ENCODE measurements at regions not wholly inside any gene's neighbourhood (a gene's known extent, or its start where the extent isn't known, plus 50 kb on each side); places are given as distances from the start of the nearest gene placed in this dataset.

- no peaks in the 10 kb centered on the region for H3K4me1 ChIP-seq
- no peak overlapping the region for H2AFZ ChIP-seq (replicated peaks)
- H3K9me3 ChIP-seq (ENCODE audit: low read depth) = no peaks in the 10 kb centered on the region
- H3K27me3 ChIP-seq = no peaks in the 10 kb centered on the region
- no peaks in the 10 kb centered on the region for H3K4me1 Mint-ChIP-seq
- no peak overlapping the region for H3K27ac ChIP-seq
- H3K27me3 Mint-ChIP-seq (ENCODE audit: insufficient read depth, low read depth) = peaks cover 3% of the 10 kb centered on the region
- no peaks in the 10 kb centered on the region for H3K79me2 ChIP-seq (ENCODE audit: low read depth)
- no peak for DNase-seq (ENCODE audit: low spot score)
- no peaks in the 10 kb centered on the region for H3K9me3 Mint-ChIP-seq
- H4K20me1 ChIP-seq (ENCODE audit: low read depth) = no peaks in the 10 kb centered on the region
- H3K4me3 Mint-ChIP-seq = no peak overlapping the region
- no peak overlapping the region for H3K27ac Mint-ChIP-seq
- no peaks in the 10 kb centered on the region for H3F3A ChIP-seq (ENCODE audit: low read depth)
- H3K9ac ChIP-seq = no peak overlapping the region
- H3K4me3 ChIP-seq = no peak overlapping the region
- TF ChIP-seq CTCF (IDR thresholded peaks at IDR 0.05) (no peak), EZH2phosphoT487 (IDR thresholded peaks at IDR 0.05) (no peak), EZH2 (IDR thresholded peaks at IDR 0.05) (no peak)
- H3K4me2 ChIP-seq = no peak overlapping the region
- no peaks in the 10 kb centered on the region for H3K36me3 ChIP-seq
- H3K36me3 Mint-ChIP-seq = no peaks in the 10 kb centered on the region
These were observed 196.5 kb upstream of the OPRM1 start for GRCh38 chr6:153842491-153842890.

- Histone ChIP-seq H3K9me3 (ENCODE audit: low read depth) (no peaks in the 10 kb centered on the region), H3K27ac (no peak overlapping the region), H3K4me1 (no peaks in the 10 kb centered on the region), H3K4me3 (no peak overlapping the region), H3K9ac (no peak overlapping the region), H3K27me3 (no peaks in the 10 kb centered on the region), H3F3A (ENCODE audit: low read depth) (no peaks in the 10 kb centered on the region), H2AFZ (replicated peaks) (no peak overlapping the region), H3K36me3 (no peaks in the 10 kb centered on the region), H4K20me1 (ENCODE audit: low read depth) (no peaks in the 10 kb centered on the region), H3K79me2 (ENCODE audit: low read depth) (no peaks in the 10 kb centered on the region), H3K4me2 (no peak overlapping the region)
- no peaks in the 10 kb centered on the region for H3K4me1 Mint-ChIP-seq
- no peak overlapping the region for H3K4me3 Mint-ChIP-seq
- peaks cover 3% of the 10 kb centered on the region for H3K9me3 Mint-ChIP-seq
- H3K36me3 Mint-ChIP-seq = no peaks in the 10 kb centered on the region
- H3K27ac Mint-ChIP-seq = no peak overlapping the region
- TF ChIP-seq EZH2phosphoT487 (IDR thresholded peaks at IDR 0.05) (no peak), CTCF (IDR thresholded peaks at IDR 0.05) (no peak), EZH2 (IDR thresholded peaks at IDR 0.05) (no peak)
- DNase-seq (ENCODE audit: low spot score) = no peak
- H3K27me3 Mint-ChIP-seq (ENCODE audit: insufficient read depth, low read depth) = peaks cover 3% of the 10 kb centered on the region
These were observed 198.8 kb upstream of the OPRM1 start for GRCh38 chr6:153840039-153840850.

GRCh38 chr6:153832543-153832942 is 206.5 kb upstream of the OPRM1 start:
- H2AFZ ChIP-seq (replicated peaks) = no peak overlapping the region
- no peaks in the 10 kb centered on the region for H3K36me3 ChIP-seq
- H3K4me2 ChIP-seq = no peak overlapping the region
- H3K27ac Mint-ChIP-seq = no peak overlapping the region
- H3K4me3 Mint-ChIP-seq = no peak overlapping the region
- peaks cover 9% of the 10 kb centered on the region for H3K4me1 ChIP-seq
- H3F3A ChIP-seq (ENCODE audit: low read depth) = peaks cover 6% of the 10 kb centered on the region
- TF ChIP-seq EZH2phosphoT487 (IDR thresholded peaks at IDR 0.05) (no peak), EZH2 (IDR thresholded peaks at IDR 0.05) (no peak), CTCF (IDR thresholded peaks at IDR 0.05) (no peak)
- H3K9me3 Mint-ChIP-seq = peaks cover 3% of the 10 kb centered on the region
- no peaks in the 10 kb centered on the region for H3K79me2 ChIP-seq (ENCODE audit: low read depth)
- no peaks in the 10 kb centered on the region for H4K20me1 ChIP-seq (ENCODE audit: low read depth)
- DNase-seq (ENCODE audit: low spot score) = no peak
- H3K36me3 Mint-ChIP-seq = no peaks in the 10 kb centered on the region
- H3K27ac ChIP-seq = no peak overlapping the region
- no peaks in the 10 kb centered on the region for H3K27me3 ChIP-seq
- H3K9me3 ChIP-seq (ENCODE audit: low read depth) = no peaks in the 10 kb centered on the region
- H3K4me3 ChIP-seq = no peak overlapping the region
- H3K27me3 Mint-ChIP-seq (ENCODE audit: insufficient read depth, low read depth) = no peaks in the 10 kb centered on the region
- H3K4me1 Mint-ChIP-seq = peaks cover 12% of the 10 kb centered on the region
- H3K9ac ChIP-seq = no peak overlapping the region

All from neural progenitor cell (in vitro differentiated cells).